Activated naive CD4-positive, alpha-beta T cell treated with anti-CD3 and anti-CD28 coated beads, Interleukin-2, amount 50 U/mL, for 24 hours (primary cell): ENCODE measurements at regions not wholly inside any gene's neighbourhood (a gene's known extent, or its start where the extent isn't known, plus 50 kb on each side); places are given as distances from the start of the nearest gene placed in this dataset.

Source experiments
- H3K27ac Mint-ChIP-seq: one replicate; pipeline ENCODE4 v1.8.0; 2021; ENCODE audit warnings: mild to moderate bottlenecking, mixed read lengths
- H3K27me3 Mint-ChIP-seq: one replicate; pipeline ENCODE4 v1.8.0; 2021; ENCODE audit warnings: mixed read lengths
- H3K36me3 Mint-ChIP-seq: one replicate; pipeline ENCODE4 v1.8.0; 2021; ENCODE audit warnings: mixed read lengths
- H3K4me1 Mint-ChIP-seq: one replicate; pipeline ENCODE4 v1.8.0; 2021; ENCODE audit warnings: mixed read lengths
- H3K4me3 Mint-ChIP-seq: one replicate; pipeline ENCODE4 v1.8.0; 2021; ENCODE audit warnings: mild to moderate bottlenecking, mixed read lengths
- H3K9me3 Mint-ChIP-seq: one replicate; pipeline ENCODE4 v1.8.0; 2021; ENCODE audit warnings: mixed read lengths

DNA sequence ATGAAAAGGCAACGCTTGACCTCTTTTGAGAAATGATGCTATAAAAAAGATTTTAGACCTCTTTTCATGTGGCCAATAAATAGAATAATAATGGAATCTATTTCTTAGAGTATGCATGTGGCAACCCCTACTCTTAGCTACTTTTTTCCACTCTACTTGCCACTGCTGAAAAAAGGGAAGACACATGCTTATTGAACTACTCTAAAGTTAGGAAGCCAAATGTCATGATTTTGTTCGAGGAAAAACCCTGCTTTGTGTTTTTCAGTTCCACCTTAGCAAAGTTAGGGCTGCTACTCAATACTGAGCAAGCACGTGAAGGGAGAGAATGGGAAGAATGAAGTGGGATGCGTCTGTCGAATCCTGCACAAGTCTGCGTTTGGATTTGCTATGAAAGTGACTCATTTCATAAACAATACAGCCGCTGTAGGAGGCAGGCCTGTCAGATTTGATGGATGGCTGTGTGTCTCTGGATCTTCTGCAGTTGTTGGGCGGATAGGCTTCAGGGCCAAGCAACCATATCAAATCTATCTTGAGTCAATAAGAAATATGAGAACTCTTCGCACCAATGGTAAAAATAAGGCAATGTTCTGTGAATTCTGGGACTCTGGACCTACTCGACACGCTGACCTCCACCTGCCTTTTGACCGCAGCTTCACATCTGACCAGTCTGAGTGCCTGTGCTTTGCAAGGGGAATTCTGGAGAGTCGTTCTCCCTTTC is 333.6 kb downstream of the PIK3R1 start:
- Mint-ChIP-seq H3K4me1 (no peaks in the 10 kb centered on the region), H3K27me3 (no peaks in the 10 kb centered on the region), H3K9me3 (no peaks in the 10 kb centered on the region), H3K36me3 (no peaks in the 10 kb centered on the region), H3K4me3 (no peak overlapping the region), H3K27ac (no peak overlapping the region)

DNA sequence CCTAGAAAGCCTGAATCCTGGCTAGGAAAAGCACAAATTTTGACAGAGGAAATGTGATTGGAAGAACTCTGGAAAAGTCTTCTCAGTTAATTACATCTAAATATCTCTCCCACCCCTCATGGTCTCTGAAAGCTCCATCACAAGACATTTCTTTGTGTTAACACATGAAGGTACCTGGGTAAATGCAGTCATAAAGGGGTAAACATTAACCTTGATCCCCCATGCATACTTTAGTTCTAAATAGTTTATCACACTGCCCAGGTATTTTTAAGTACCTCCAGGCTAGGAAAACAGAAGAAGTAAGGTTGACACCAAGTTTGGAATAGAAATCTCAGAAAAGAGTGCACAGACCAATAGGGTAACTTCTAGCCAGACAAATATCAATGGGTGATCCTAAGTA is 334.5 kb downstream of the PIK3R1 start:
- Mint-ChIP-seq H3K4me3 (no peak overlapping the region), H3K4me1 (no peaks in the 10 kb centered on the region), H3K27me3 (no peaks in the 10 kb centered on the region), H3K27ac (no peak overlapping the region), H3K36me3 (no peaks in the 10 kb centered on the region), H3K9me3 (no peaks in the 10 kb centered on the region)

DNA sequence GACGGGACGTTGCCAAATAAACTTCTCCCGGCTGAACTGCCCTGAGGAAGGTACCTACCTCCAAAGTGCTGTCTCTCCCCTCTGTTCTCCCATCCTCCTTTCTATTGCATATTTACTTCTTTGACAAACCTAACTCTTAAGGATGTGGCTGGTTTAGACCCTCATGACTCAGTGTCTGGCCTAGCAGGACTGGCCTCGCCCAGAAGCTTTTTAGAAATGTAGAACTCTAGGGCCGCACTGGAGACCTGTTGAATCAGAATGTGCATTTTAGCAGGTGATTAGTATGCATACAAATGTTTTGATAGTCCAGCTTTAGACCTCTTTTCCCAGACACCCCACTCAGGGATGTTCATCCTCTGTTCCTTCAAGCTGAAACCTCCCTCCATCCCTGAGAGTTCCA is 335.9 kb downstream of the PIK3R1 start:
- Mint-ChIP-seq H3K9me3 (no peaks in the 10 kb centered on the region), H3K4me3 (no peak overlapping the region), H3K4me1 (no peaks in the 10 kb centered on the region), H3K36me3 (no peaks in the 10 kb centered on the region), H3K27ac (peak overlapping the region; percentile 42), H3K27me3 (no peaks in the 10 kb centered on the region)

DNA sequence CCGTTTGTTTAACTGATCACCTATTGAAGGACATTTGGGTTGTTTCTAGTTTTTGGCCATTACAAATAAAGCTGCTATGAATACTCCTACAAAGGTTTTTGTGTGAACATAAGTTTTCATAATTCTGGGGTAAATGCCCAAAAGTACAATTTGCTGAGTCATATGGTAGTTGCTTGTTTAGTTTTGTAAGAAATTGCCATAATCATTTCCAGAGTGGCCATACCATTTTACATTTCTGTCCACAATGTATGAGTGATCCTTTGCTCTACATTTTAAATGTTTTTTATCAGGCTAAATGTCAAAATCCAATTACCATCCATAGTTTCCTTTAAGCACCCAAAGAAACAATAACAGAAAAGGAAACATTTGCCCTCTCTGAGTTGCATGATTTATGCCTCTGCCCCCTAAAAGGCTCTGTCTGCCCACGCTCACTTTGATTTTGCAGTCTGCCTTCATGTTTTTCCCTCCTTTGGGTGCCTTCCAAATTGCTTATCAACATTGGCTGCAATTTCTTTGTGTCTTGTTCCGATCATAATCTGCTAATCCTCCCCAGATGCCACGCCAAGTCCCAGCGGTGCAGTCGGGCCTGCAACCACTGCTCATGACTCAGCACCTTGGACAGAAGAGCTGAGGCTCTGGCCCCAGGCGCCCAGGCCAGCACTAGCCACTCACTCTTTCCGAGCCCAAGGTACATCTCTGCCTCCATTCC is 339.2 kb downstream of the PIK3R1 start:
- H3K27me3 Mint-ChIP-seq = no peaks in the 10 kb centered on the region
- no peaks in the 10 kb centered on the region for H3K9me3 Mint-ChIP-seq
- H3K27ac Mint-ChIP-seq = no peak overlapping the region
- H3K36me3 Mint-ChIP-seq = no peaks in the 10 kb centered on the region
- no peaks in the 10 kb centered on the region for H3K4me1 Mint-ChIP-seq
- H3K4me3 Mint-ChIP-seq = no peak overlapping the region

DNA sequence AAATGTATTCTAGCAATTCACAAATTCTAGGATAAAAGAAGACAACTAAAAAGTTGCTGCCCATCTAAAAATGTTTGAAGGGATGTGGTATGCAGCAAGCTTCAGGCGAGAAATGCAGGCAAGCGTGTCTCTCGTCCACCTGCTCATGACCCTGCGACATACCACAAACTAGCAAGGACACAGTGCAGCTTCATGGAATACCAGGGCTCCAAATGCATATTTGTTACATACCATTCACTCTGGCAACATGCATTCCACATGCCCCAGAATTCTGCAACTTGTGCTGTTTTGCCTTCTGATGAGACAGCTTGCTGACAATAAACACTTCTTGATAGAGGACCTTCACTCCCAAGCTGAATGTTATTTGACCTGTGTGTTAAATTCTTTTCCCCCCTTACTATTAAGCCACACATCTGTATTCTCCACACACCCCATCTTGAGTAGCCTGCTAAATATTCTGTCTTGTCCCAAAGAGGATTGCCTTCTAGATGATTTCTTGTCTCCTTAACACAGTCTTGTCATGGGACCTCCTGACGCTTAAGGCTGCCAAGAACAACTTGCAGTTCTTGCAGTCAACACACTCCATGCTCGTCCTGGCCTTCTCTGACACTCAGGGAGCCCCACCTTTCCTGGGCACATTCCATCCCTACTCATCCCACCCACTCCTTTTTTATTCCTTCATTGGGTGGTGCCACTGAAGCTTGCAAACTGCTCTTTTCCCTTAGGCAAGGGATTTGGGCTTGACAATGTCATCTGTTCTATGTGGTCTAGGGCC is 340.5 kb downstream of the PIK3R1 start:
- Mint-ChIP-seq H3K36me3 (no peaks in the 10 kb centered on the region), H3K27ac (no peak overlapping the region), H3K4me1 (no peaks in the 10 kb centered on the region), H3K4me3 (no peak overlapping the region), H3K27me3 (no peaks in the 10 kb centered on the region), H3K9me3 (no peaks in the 10 kb centered on the region)

DNA sequence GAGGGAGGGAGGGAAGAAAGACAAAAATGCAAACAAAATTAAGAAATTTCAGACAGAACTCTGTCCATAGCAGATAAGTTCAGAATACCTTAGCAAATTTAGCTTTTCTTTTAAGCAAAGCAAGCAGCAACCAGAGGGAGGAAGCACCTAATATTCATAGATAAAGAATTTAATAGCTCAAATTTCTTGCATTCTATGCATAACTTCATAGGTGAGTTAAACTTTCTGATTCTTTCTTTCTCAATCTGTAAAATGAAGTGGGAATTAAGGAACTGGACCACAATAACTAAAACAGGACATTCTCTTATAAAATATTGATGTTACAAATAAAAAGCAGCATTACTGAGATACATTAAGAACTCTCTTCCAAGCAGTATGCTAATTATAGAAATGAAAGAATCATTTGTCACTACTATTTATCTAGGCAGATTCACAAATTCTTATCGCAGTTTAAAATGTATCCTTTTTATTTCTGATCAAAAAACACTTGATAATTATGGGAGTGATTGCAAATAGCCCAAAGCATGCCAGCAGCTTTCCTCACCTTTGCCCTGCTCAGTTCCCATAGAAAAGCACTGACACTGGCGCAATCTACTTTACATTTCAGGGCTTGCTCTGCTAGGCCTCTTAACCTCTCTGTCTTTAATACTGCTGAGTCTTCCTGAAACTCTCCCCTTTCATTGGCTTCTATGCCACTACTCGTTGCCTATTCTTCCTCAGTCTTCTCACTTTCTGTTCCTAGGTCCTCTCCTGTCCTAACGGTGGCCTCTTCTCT is 341.8 kb downstream of the PIK3R1 start:
- H3K27me3 Mint-ChIP-seq = no peaks in the 10 kb centered on the region
- no peaks in the 10 kb centered on the region for H3K36me3 Mint-ChIP-seq
- H3K4me3 Mint-ChIP-seq = no peak overlapping the region
- no peak overlapping the region for H3K27ac Mint-ChIP-seq
- H3K9me3 Mint-ChIP-seq = no peaks in the 10 kb centered on the region
- no peaks in the 10 kb centered on the region for H3K4me1 Mint-ChIP-seq

DNA sequence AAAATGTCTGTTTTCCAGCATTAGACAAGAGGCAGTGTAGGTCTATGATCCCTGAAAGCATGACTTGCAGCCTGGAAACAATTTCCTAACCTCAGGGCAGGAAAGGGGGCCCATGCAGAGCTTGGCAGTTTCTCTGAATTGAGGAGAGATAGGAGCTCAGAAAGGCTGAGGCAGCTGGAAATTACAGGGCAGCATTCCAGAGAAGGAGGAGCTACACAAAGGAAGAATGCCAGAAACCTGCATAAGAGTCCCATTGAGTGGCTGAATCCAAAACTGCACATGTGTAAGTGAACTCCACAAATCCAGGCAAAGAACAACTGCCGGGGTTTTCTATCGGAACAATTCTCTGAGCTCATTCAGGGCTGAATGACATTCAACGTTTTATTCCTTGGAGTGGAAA is 346.8 kb downstream of the PIK3R1 start:
- Mint-ChIP-seq H3K4me3 (no peak overlapping the region), H3K36me3 (peaks cover 8% of the 10 kb centered on the region), H3K4me1 (no peaks in the 10 kb centered on the region), H3K9me3 (peaks cover 19% of the 10 kb centered on the region), H3K27ac (no peak overlapping the region), H3K27me3 (peaks cover 11% of the 10 kb centered on the region)

DNA sequence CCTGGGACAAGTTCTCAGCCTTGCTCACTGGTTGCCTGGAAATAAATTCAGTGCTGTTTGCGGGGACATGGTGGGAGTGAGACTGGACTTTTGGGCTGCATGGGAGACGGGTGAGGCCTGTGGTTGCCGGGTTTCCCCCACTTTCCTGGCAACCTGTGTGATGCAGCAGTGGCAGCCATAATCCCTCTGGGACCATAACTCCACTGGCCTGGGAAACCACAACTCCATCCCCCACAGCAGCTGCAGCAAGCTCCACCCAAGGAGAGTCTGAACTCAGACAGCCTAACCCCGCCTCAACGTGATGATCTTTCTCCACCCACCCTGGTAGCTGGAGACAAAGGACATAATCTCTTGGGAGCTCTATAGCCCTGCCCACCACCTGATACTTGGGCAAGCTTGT is 349.9 kb downstream of the PIK3R1 start:
- Mint-ChIP-seq H3K27ac (no peak overlapping the region), H3K4me1 (no peaks in the 10 kb centered on the region), H3K9me3 (peaks cover 19% of the 10 kb centered on the region), H3K36me3 (peaks cover 8% of the 10 kb centered on the region), H3K27me3 (peaks cover 12% of the 10 kb centered on the region), H3K4me3 (no peak overlapping the region)

DNA sequence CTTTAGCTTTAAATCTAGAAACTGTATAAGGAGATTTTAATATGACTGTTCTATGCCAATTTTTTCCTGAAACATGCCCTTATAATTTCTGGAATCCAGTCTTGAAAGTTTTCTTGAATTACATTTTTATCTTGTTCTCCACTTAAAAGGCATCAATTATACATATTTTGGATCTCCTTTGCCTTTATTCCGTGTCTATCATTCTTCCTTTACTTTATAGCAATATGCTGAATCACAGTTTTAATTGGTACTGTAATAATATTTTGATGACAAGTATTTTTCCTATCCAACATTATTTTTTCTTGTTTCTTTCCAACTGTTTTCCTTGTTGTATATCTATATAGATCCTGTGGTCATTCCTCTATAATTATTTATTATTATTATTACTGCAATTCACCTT is 361.2 kb downstream of the PIK3R1 start:
- peaks cover 2% of the 10 kb centered on the region for H3K36me3 Mint-ChIP-seq
- peaks cover 19% of the 10 kb centered on the region for H3K9me3 Mint-ChIP-seq
- peaks cover 5% of the 10 kb centered on the region for H3K27me3 Mint-ChIP-seq
- no peaks in the 10 kb centered on the region for H3K4me1 Mint-ChIP-seq
- no peak overlapping the region for H3K27ac Mint-ChIP-seq
- no peak overlapping the region for H3K4me3 Mint-ChIP-seq

DNA sequence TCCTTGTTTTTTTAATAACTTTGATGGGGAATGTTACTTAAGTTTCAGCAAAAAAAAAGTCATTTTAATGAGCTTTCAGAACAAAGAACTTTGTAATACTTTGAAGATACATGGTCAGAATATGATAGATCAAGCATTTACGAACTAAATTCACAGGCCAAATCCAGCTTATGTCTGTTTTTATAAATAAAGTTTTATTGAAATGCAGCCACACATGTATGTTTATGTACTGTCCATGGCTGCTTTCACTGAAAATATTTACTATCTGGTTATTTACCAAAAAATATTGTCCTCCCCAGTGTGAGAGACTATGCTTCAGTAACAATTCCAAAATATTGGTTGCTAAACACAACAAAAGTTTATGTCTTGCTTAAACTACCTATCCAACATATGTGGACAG is 366.7 kb downstream of the PIK3R1 start:
- Mint-ChIP-seq H3K27me3 (peaks cover 2% of the 10 kb centered on the region), H3K36me3 (peaks cover 2% of the 10 kb centered on the region), H3K27ac (no peak overlapping the region), H3K4me1 (no peaks in the 10 kb centered on the region), H3K9me3 (peaks cover 8% of the 10 kb centered on the region), H3K4me3 (no peak overlapping the region)

DNA sequence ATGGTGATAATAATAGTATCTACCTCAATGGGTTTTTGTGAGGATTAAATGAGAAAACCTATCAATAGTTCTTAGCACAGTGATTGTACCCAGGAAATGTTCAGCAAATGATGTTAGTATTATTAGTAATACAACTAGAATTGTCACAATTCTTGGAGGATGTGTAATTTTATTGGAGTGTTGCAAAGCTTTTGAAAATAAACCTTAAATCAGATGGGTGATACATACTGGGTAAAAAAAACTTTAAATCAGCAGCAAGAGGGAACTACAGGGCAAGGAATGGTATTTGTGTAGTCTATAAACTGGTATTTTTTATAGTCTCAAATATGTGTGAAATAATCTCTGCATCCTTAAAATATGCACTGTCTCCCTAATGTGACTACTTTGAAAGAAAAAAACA is 371.6 kb downstream of the PIK3R1 start:
- no peaks in the 10 kb centered on the region for H3K27me3 Mint-ChIP-seq
- H3K4me3 Mint-ChIP-seq = no peak overlapping the region
- H3K36me3 Mint-ChIP-seq = no peaks in the 10 kb centered on the region
- no peak overlapping the region for H3K27ac Mint-ChIP-seq
- H3K9me3 Mint-ChIP-seq = no peaks in the 10 kb centered on the region
- no peaks in the 10 kb centered on the region for H3K4me1 Mint-ChIP-seq

DNA sequence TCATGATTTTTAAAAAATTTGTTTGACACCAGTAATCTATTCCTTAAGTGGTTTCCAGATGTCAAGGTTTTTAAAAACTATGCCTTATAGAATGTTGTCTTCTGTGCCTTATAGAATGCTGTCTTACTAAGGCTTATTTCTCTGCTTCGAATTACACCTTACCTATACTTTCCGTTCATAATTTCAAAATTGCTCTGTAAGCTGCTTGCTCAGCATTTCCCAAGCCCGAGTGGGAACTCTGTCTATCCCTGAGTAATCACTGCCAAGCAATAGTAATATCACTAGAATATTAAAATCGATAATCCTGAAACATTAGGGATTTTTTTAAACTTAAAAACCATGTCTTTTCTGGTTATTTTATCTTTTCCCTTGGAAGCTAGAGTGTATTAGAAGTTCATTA is 376.3 kb downstream of the PIK3R1 start:
- Mint-ChIP-seq H3K27ac (no peak overlapping the region), H3K9me3 (no peaks in the 10 kb centered on the region), H3K4me3 (no peak overlapping the region), H3K27me3 (no peaks in the 10 kb centered on the region), H3K4me1 (no peaks in the 10 kb centered on the region), H3K36me3 (no peaks in the 10 kb centered on the region)

DNA sequence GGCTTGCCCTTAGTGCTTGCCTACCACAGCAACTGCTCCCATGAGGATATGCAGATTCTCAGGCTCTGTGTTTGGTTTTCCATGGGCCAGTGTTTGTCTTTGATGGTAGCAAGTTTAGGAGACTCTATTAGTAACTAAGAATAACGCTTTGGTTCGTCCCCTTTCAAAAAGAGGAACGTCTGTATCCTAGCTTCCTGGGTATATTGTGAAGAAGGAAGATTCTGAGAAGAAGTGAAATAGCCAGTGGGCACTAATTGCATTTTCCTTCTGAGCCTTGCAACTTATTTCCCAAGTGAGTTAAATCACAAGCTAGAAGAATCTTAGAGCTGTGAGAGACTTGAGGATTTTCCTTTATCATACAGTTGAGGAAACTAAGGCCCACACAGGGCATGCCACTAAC is 376.8 kb downstream of the PIK3R1 start:
- no peaks in the 10 kb centered on the region for H3K36me3 Mint-ChIP-seq
- H3K27ac Mint-ChIP-seq = no peak overlapping the region
- no peaks in the 10 kb centered on the region for H3K4me1 Mint-ChIP-seq
- H3K9me3 Mint-ChIP-seq = no peaks in the 10 kb centered on the region
- no peaks in the 10 kb centered on the region for H3K27me3 Mint-ChIP-seq
- H3K4me3 Mint-ChIP-seq = no peak overlapping the region

DNA sequence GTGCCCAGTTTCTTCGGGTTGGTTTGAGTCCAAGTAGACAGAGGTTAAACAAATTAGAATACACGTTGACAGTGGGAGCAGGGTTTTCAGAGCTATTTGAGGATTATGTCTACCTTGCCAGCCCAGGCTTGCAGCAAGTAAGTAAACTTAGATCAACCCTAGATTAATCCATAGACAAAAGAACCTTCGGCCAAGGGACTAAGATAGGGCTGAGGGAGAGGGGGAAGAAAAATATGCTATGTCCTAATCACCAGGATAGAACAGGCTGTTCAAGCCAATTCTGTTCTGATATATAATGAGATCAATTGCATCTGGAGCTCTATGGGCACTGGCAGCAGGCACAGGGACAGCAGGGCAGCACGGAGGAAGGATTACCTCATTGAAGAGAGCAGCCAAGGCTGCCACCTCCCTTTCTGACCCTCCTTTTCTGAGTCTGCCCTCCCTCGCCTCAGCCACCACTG is 377.7 kb downstream of the PIK3R1 start:
- Mint-ChIP-seq H3K4me1 (no peaks in the 10 kb centered on the region), H3K27me3 (no peaks in the 10 kb centered on the region), H3K9me3 (no peaks in the 10 kb centered on the region), H3K36me3 (no peaks in the 10 kb centered on the region), H3K27ac (no peak overlapping the region), H3K4me3 (no peak overlapping the region)

DNA sequence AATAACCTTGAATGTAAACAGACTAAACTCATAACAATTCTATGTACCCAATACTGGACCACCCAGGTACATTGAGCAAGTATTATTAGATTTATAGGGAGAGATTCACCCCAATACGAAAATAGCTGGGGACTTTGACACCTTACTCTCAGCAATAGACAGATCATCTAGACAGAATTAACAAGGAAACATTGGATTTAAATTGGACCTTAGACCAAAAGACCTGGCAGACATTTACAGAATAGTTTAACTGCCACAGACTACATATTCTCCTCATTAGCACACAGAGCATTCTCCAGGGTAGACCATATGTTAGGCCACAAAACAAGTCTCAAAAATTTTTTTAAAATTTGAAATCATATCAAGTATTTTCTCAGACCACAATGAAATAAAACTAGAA is 397.4 kb downstream of the PIK3R1 start:
- Mint-ChIP-seq H3K27ac (no peak overlapping the region), H3K27me3 (peaks cover 6% of the 10 kb centered on the region), H3K4me1 (no peaks in the 10 kb centered on the region), H3K4me3 (no peak overlapping the region), H3K36me3 (peaks cover 11% of the 10 kb centered on the region), H3K9me3 (peaks cover 39% of the 10 kb centered on the region)
